Liver (tissue), 8 donors: ENCODE measurements at regions not wholly inside any gene's neighbourhood (a gene's known extent, or its start where the extent isn't known, plus 50 kb on each side); places are given as distances from the start of the nearest gene placed in this dataset.

Source experiments
- DNase-seq: peaks from one replicate; pipeline ENCODE4 v3.0.0-alpha.2; 2017; ENCODE audit warnings: low spot score
- H3K27ac ChIP-seq, 2 donors: one replicate each; pipeline ENCODE4 v1.7.0; 2013; ENCODE audit warnings: inconsistent platforms in 2 of 2, low read length in 2 of 2, control low read depth in 1 of 2, low read depth in 1 of 2, mild to moderate bottlenecking in 1 of 2
- H3K27me3 ChIP-seq, 4 donors: one replicate each; pipeline versions ENCODE4 v1.6.1 to v1.7.0; 2013; ENCODE audit warnings: low read length in 3 of 4, inconsistent platforms in 1 of 4, mild to moderate bottlenecking in 1 of 4, moderate library complexity in 1 of 4; ENCODE audit not compliant: control insufficient read depth in 4 of 4, insufficient read depth in 4 of 4
- H3K36me3 ChIP-seq, 4 donors: one replicate each; pipeline versions ENCODE4 v1.6.1 to v1.7.0; 2013; ENCODE audit warnings: low read length in 3 of 4, mild to moderate bottlenecking in 3 of 4, low read depth in 1 of 4, moderate library complexity in 1 of 4; ENCODE audit not compliant: control insufficient read depth in 4 of 4, insufficient read depth in 3 of 4
- H3K4me1 ChIP-seq, 4 donors: one replicate each; pipeline versions ENCODE4 v1.6.1 to v1.7.0; 2013; ENCODE audit warnings: low read length in 3 of 4, mild to moderate bottlenecking in 3 of 4, moderate library complexity in 1 of 4; ENCODE audit not compliant: control insufficient read depth in 4 of 4, insufficient read depth in 4 of 4
- H3K4me3 ChIP-seq, 3 donors: one replicate each; pipeline versions ENCODE4 v1.6.1 to v1.7.0; 2013; ENCODE audit warnings: low read length in 3 of 3, control low read depth in 1 of 3, low read depth in 1 of 3, mild to moderate bottlenecking in 1 of 3
- H3K9ac ChIP-seq, 2 donors: one replicate each; pipeline ENCODE4 v1.7.0; 2013; ENCODE audit warnings: low read length in 2 of 2, mild to moderate bottlenecking in 2 of 2, moderate library complexity in 2 of 2, control low read depth in 1 of 2, low read depth in 1 of 2
- H3K9me3 ChIP-seq, 4 donors: one replicate each; pipeline versions ENCODE4 v1.6.1 to v1.7.0; 2013; ENCODE audit warnings: low read length in 3 of 4; ENCODE audit not compliant: control insufficient read depth in 4 of 4
- CTCF ChIP-seq: fragments of 150-350 bp; IDR thresholded peaks from 2 replicates; pipeline ENCODE4 v1.5.1; 2017; ENCODE audit warnings: improper control_type of control experiment, low read depth, low read length; ENCODE audit not compliant: missing input control
- EGR1 ChIP-seq, 2 donors: IDR thresholded peaks; 2 replicates each; pipeline ENCODE4 v1.6.1; 2016 to 2018; ENCODE audit warnings: antibody characterized with exemption in 2 of 2, low read depth in 2 of 2
- FOXA2 ChIP-seq: IDR thresholded peaks from 2 replicates; pipeline ENCODE4 v1.6.1; 2016; ENCODE audit warnings: antibody characterized with exemption
- GABPA ChIP-seq, 2 donors: IDR thresholded peaks in 1 of 2; conservative IDR thresholded peaks in 1 of 2; 2 replicates each; pipeline ENCODE4 v1.6.1; 2016; ENCODE audit warnings: antibody characterized with exemption in 2 of 2, mild to moderate bottlenecking in 1 of 2, moderate library complexity in 1 of 2
- HNF4A ChIP-seq, 2 donors: conservative IDR thresholded peaks; 2 replicates each; pipeline ENCODE4 v1.6.1; 2016; ENCODE audit warnings: antibody characterized with exemption in 2 of 2, mild to moderate bottlenecking in 2 of 2
- MAX ChIP-seq: IDR thresholded peaks from 2 replicates; pipeline ENCODE4 v1.6.1; 2016; ENCODE audit warnings: antibody characterized with exemption
- NR2F2 ChIP-seq: IDR thresholded peaks from 2 replicates; pipeline ENCODE4 v1.6.1; 2016; ENCODE audit warnings: antibody characterized with exemption
- RAD21 ChIP-seq, 2 donors: IDR thresholded peaks; 2 replicates each; pipeline ENCODE4 v1.6.1; 2016; ENCODE audit warnings: antibody characterized with exemption in 2 of 2, mild to moderate bottlenecking in 2 of 2
- REST ChIP-seq: IDR thresholded peaks from 2 replicates; pipeline ENCODE4 v1.6.1; 2016; ENCODE audit warnings: antibody characterized with exemption, mild to moderate bottlenecking
- RXRA ChIP-seq, 2 donors: IDR thresholded peaks; 2 replicates each; pipeline ENCODE4 v1.6.1; 2017 to 2018; ENCODE audit warnings: antibody characterized with exemption in 2 of 2, mild to moderate bottlenecking in 1 of 2
- TAF1 ChIP-seq: conservative IDR thresholded peaks from 2 replicates; pipeline ENCODE4 v1.6.1; 2016; ENCODE audit warnings: antibody characterized with exemption, mild to moderate bottlenecking
- YY1 ChIP-seq: IDR thresholded peaks from 2 replicates; pipeline ENCODE4 v1.6.1; 2016; ENCODE audit warnings: antibody characterized with exemption, mild to moderate bottlenecking
- ZBTB33 ChIP-seq: IDR thresholded peaks from 2 replicates; pipeline ENCODE4 v1.6.1; 2016; ENCODE audit warnings: antibody characterized with exemption
- WGBS: extraction: QIAGEN DNeasy Blood & Tissue Kit; methylation state at CpG from one replicate; pipeline ENCODE4 v1.1.7; 2013; 5-methylcytosine and 5-hydroxymethylcytosine counted together
- donor health status: healthy.
- donor health status: healthy.
- donor health status: healthy.
- donor health status: healthy.
- donor health status: healthy.

GRCh38 chr4:124803026-124803425 lies 90.5 kb upstream of the ANKRD50 start:
- Histone ChIP-seq H3K36me3 (no peaks in the 10 kb centered on the region), H3K27me3 (no peaks in the 10 kb centered on the region), H3K4me1 (no peaks in the 10 kb centered on the region), H3K9me3 (no peaks in the 10 kb centered on the region), H3K4me3 (no peak overlapping the region), H3K9ac (no peak overlapping the region), H3K27ac (no peak overlapping the region)
- WGBS: 67% methylated on average over 1 of the region's 1 CpG
- DNase-seq: no peak
- TF ChIP-seq RXRA (IDR thresholded peaks at IDR 0.05): no peak
- TF ChIP-seq MAX: no peak
- TF ChIP-seq RAD21 (IDR thresholded peaks at IDR 0.05): no peak
- TF ChIP-seq GABPA (IDR thresholded peaks at IDR 0.05 in 1 of 2, conservative IDR thresholded peaks at IDR 0.05 in 1 of 2): no peak
- no peak for TF ChIP-seq FOXA2
- no peak for TF ChIP-seq NR2F2
- TF ChIP-seq HNF4A (conservative IDR thresholded peaks at IDR 0.05): no peak
- TF ChIP-seq CTCF: no peak
- TF ChIP-seq REST: no peak
- TF ChIP-seq EGR1 (IDR thresholded peaks at IDR 0.05; ENCODE audit: low read depth in 2 of 2): no peak
- TF ChIP-seq YY1: no peak
- no peak for TF ChIP-seq TAF1
- TF ChIP-seq ZBTB33: no peak

- no peaks in the 10 kb centered on the region for H3K36me3 ChIP-seq
- no peaks in the 10 kb centered on the region for H3K27me3 ChIP-seq
- H3K4me3 ChIP-seq: no peak overlapping the region
- H3K9me3 ChIP-seq: no peaks in the 10 kb centered on the region
- no peak for TF ChIP-seq NR2F2
- H3K9ac ChIP-seq: no peak overlapping the region
- 74% methylated on average over 3 of the region's 3 CpGs for WGBS
- H3K27ac ChIP-seq: no peak overlapping the region
- no peaks in the 10 kb centered on the region for H3K4me1 ChIP-seq
- DNase-seq: no peak
These were observed 84.7 kb upstream of the ANKRD50 start for GRCh38 chr4:124797223-124797622.
